IPS DF 6.9 (cell line): ENCODE measurements at regions not wholly inside any gene's neighbourhood (a gene's known extent, or its start where the extent isn't known, plus 50 kb on each side); places are given as distances from the start of the nearest gene placed in this dataset.

ENCODE experiments used
- DNase-seq: peaks from one replicate; pipeline ENCODE4 v3.0.0-alpha.2; 2013; ENCODE audit warnings: low read depth, low spot score
- H3K27ac ChIP-seq: one replicate; pipeline ENCODE4 v1.5.1; 2013; ENCODE audit warnings: low read length, control low read depth
- H3K27me3 ChIP-seq: 2 replicates; pipeline ENCODE4 v1.6.1; 2013; ENCODE audit warnings: mild to moderate bottlenecking, low read length; ENCODE audit not compliant: control insufficient read depth, insufficient read depth
- H3K36me3 ChIP-seq: 2 replicates; pipeline ENCODE4 v1.6.1; 2013; ENCODE audit warnings: low read length; ENCODE audit not compliant: control insufficient read depth, insufficient read depth
- H3K4me1 ChIP-seq: 2 replicates; pipeline ENCODE4 v1.6.1; 2013; ENCODE audit warnings: low read length; ENCODE audit not compliant: control insufficient read depth, insufficient read depth
- H3K4me3 ChIP-seq: 2 replicates; pipeline ENCODE4 v1.5.1; 2013; ENCODE audit warnings: mild to moderate bottlenecking, low read length
- H3K9me3 ChIP-seq: 2 replicates; pipeline ENCODE4 v1.6.1; 2013; ENCODE audit warnings: low read length, inconsistent platforms; ENCODE audit not compliant: control insufficient read depth, insufficient read depth
- WGBS: extraction: QIAGEN DNeasy Blood & Tissue Kit; methylation state at CpG from one replicate; pipeline ENCODE4 v1.1.7; 2013; ENCODE audit warnings: mixed read lengths, missing lambda C conversion rate; ENCODE audit not compliant: insufficient read length, insufficient coverage; 5-methylcytosine and 5-hydroxymethylcytosine counted together

DNA sequence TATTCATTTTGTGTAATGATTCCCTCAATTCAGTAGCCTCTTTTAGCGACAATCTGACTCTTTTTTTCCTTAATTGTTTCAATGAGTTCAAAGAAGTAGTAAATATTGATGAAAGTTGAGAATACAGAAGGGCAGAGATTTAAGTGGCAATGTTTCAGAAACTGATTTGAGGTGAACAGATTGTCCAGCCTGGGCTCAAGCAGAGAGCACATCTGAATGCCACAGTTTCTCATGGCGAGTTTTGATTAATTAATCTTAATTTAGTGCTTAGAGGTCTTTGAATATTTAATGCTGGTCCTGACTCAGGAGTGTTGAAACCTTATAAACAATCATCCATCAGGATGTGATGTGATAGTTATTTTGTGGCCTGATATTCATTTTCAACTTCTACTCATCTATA, 890.7 kb upstream of the SLITRK6 start:
- no peak for DNase-seq
- no peak overlapping the region for H3K4me3 ChIP-seq
- no peaks in the 10 kb centered on the region for H3K36me3 ChIP-seq
- H3K27me3 ChIP-seq, result no peaks in the 10 kb centered on the region
- H3K27ac ChIP-seq, result no peak overlapping the region
- no peaks in the 10 kb centered on the region for H3K4me1 ChIP-seq
- no CpG with 5 or more reads among the region's 2 CpGs for WGBS
- H3K9me3 ChIP-seq, result no peaks in the 10 kb centered on the region; the same call in 1 of the 2 replicates

DNA sequence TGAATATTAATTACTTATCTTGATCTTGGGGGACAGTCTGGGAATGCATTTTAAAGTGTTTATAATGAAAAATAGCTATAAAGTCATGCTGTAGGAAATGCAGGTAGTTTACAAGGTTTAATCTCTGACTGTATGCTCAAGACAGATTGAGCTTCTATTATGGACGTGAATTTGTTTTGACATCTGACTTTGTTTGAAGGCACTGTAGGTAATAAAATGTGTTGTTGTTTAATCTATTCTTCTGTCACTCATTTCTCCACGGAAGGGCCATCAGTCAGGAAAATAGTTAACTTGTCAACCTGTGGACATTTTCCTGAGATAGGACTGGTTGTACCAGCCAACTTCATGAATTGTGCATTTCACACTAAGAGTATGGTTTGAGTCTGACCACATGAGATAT, 893.1 kb upstream of the SLITRK6 start:
- Histone ChIP-seq H3K9me3 (no peaks in the 10 kb centered on the region; the same call in 1 of the 2 replicates), H3K27ac (no peak overlapping the region), H3K4me3 (no peak overlapping the region), H3K27me3 (no peaks in the 10 kb centered on the region), H3K4me1 (no peaks in the 10 kb centered on the region), H3K36me3 (no peaks in the 10 kb centered on the region)
- no peak for DNase-seq
- no CpG with 5 or more reads among the region's 2 CpGs for WGBS

DNA sequence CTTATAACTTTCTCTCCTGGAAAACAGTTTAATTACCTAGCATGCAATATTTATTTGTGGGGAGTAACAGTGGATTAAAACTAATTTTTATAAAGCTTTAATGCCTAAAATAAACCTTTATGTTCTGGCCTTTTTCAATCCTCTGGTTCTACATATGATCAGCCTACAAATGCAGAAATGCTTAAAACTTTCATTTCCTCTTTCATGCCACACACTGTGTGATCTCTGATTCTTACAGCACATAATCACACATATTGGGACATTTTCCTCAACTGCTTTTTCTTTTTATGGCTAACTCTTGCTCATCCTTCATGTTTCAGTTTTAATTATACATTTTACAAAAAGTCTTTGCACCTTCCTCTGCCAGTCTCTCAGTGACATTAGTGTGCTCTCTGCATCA, 910.8 kb upstream of the SLITRK6 start:
- no peaks in the 10 kb centered on the region for H3K27me3 ChIP-seq
- no peak overlapping the region for H3K27ac ChIP-seq
- H3K4me3 ChIP-seq, result no peak overlapping the region
- DNase-seq, result no peak
- H3K4me1 ChIP-seq, result no peaks in the 10 kb centered on the region
- H3K9me3 ChIP-seq, result no peaks in the 10 kb centered on the region
- H3K36me3 ChIP-seq, result no peaks in the 10 kb centered on the region

DNA sequence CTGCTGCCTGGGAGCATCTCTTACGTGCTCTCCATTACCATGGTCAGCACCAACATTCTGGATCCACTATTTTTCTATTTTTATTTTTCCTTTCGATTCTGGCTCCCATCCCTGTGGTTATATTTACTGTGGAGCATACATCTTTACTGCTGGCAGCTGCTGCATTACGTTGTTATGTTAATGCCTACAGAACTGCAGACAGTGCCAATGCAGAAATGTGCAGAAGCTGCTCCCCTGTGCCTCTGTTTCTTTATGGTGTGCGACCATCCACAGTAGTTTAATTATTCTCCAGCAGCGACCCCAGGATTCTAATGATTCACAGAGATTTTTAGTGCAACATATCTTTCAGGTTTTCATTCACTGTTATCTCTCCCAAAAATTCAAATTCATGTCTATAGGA, 911.7 kb upstream of the SLITRK6 start:
- no CpG with 5 or more reads among the region's 5 CpGs for WGBS
- Histone ChIP-seq H3K36me3 (no peaks in the 10 kb centered on the region), H3K9me3 (no peaks in the 10 kb centered on the region), H3K27me3 (no peaks in the 10 kb centered on the region), H3K4me1 (no peaks in the 10 kb centered on the region), H3K27ac (no peak overlapping the region), H3K4me3 (no peak overlapping the region)
- DNase-seq, result no peak

DNA sequence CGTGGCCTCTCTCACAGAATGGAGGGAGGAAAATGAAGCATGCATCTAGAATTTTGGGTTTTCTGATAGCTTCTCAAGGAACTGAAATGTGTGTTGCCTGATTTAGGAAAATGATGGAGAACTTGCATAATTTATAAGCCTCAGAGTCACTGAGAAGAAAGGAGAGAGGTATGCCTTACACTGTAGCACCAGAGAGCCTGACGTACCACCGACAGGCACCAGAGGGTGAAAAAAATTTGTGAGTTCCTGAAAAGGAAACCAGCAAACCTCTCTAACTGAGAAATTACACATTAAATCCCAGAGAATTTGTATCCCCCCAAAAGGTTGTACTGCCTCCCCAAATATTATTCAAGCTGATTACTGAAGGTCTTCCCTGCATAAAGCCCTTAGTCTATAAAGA, 915.3 kb upstream of the SLITRK6 start:
- Histone ChIP-seq H3K4me1 (no peaks in the 10 kb centered on the region), H3K36me3 (no peaks in the 10 kb centered on the region), H3K4me3 (no peak overlapping the region), H3K9me3 (no peaks in the 10 kb centered on the region), H3K27me3 (no peaks in the 10 kb centered on the region), H3K27ac (no peak overlapping the region)
- WGBS, result no CpG with 5 or more reads among the region's 3 CpGs
- no peak for DNase-seq

DNA sequence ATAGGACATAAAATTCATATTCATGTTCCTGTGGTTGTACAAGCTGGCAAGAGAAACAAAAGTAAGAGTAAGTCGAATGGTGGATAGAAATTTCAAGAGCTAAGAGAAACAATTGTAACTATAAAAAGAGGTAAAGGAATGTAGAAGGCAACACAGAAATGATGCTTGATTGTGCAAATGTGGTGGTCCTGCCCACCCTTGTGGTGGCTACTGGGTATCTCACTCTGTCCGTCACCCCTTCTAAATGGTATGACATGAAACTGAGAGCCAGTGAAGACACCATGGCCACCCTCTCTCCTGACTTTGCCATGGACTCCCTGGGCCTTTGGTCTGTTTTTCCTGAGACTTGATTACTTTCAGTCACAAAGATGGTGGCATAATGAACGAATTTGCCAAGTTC, 925.9 kb upstream of the SLITRK6 start:
- Histone ChIP-seq H3K9me3 (no peaks in the 10 kb centered on the region), H3K4me3 (no peak overlapping the region), H3K27me3 (no peaks in the 10 kb centered on the region), H3K36me3 (no peaks in the 10 kb centered on the region), H3K4me1 (no peaks in the 10 kb centered on the region), H3K27ac (no peak overlapping the region)
- WGBS, result no CpG with 5 or more reads among the region's 3 CpGs
- DNase-seq, result peak; percentile 7

DNA sequence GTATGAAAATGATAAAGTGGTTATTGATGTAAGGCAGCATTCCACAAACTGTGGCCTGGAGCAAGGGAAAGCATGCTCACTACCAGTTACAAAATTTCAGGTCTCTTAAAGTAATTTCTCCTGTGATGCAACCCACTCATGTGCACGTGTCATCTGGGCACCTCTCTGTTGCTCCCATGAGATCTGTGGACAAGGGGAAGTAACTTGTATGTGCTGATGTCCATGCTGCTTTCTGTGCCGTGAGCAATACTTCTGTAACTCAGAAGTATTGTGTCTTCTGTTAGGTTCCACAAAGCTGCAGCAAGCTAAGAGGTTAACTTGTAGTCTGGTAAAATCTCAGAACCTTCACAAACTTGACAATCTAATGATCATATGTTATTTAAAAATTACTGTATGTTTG, 930.0 kb upstream of the SLITRK6 start:
- no CpG with 5 or more reads among the region's 2 CpGs for WGBS
- no peak overlapping the region for H3K27ac ChIP-seq

DNA sequence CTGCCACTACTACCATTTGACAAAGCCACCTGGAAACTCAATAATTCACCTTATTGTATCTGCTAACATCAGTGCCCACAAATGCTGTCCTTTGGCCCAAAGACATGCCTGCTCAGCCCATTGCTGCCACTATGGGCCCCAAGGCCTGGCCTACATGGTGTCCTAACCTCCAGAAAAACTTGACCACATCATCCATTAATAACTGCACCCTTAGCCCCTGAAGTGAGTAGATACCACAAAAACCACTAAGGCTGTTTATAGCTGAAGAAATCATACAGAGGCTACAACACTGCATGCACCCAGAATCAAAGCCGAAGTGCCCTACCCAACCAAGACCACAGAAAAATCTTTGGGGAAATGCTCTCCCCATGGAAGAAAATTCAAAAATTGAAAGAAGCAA, 932.8 kb upstream of the SLITRK6 start:
- no peaks in the 10 kb centered on the region for H3K36me3 ChIP-seq
- H3K4me1 ChIP-seq, result no peaks in the 10 kb centered on the region
- no peaks in the 10 kb centered on the region for H3K9me3 ChIP-seq
- H3K27me3 ChIP-seq, result no peaks in the 10 kb centered on the region
- DNase-seq, result no peak
- H3K27ac ChIP-seq, result no peak overlapping the region
- WGBS, result no CpG with 5 or more reads among the region's 1 CpG
- no peak overlapping the region for H3K4me3 ChIP-seq

More for the DNA sequence above, 930.0 kb upstream of the SLITRK6 start:
- no peaks in the 10 kb centered on the region for H3K27me3 ChIP-seq
- H3K9me3 ChIP-seq, result no peaks in the 10 kb centered on the region
- H3K4me3 ChIP-seq, result no peak overlapping the region
- no peak for DNase-seq
- H3K4me1 ChIP-seq, result no peaks in the 10 kb centered on the region
- no peaks in the 10 kb centered on the region for H3K36me3 ChIP-seq

DNA sequence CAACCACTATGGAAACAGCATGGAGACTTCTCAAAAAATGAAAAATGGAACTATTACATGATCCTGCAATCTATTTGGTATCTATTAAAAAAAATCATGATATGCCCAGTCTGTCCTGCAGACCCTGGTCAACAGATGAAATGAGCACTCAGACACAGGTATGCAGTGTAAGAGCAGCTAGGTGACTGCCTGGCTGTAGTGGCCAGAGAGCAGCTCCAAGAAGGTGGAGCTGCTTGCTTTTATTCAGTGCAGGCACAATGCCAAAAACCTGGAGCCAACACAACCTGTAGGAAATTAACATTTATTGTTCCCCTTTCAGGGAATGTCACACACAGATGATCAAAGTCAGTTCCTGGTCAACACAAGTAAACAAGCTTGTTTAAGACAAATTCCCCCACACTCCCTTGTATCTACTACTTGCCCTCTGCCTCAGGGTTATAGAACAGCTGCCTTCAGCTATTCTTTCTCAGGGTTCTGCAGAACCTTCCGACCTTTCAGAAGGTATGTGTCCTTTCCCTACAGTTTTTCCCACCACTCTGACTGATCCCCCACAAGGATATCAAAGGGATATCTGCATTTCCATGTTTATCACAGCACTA, 933.7 kb upstream of the SLITRK5 start:
- H3K27me3 ChIP-seq, result no peaks in the 10 kb centered on the region
- no peak overlapping the region for H3K27ac ChIP-seq
- DNase-seq, result no peak
- no peak overlapping the region for H3K4me3 ChIP-seq
- WGBS, result no CpG with 5 or more reads among the region's 1 CpG
- H3K4me1 ChIP-seq, result no peaks in the 10 kb centered on the region
- no peaks in the 10 kb centered on the region for H3K9me3 ChIP-seq
- no peaks in the 10 kb centered on the region for H3K36me3 ChIP-seq

DNA sequence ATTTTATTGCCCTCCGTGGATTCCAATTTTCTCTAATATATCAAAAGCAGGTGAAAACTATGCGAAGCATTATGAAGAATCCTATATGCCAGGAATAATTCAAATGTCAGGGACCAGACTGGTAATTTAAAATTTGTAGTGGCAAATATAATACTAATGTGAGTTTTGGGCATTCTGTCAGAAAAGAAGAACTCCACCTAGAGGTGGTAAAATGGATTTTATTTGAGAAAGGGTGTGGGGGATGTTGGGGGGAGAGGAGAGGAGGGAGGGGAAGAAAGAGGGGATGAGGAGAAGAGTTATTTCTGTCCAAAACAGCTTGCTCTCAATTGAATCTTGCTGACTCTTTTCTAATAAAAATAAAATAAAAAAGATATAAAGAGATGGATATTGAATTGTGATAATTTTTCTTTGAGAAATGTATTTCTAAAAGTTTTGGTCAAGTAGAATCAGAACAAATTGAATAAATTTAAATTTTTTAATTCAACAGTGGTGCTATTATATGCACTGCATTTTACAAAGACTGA, 929.3 kb upstream of the SLITRK5 start:
- Histone ChIP-seq H3K9me3 (no peaks in the 10 kb centered on the region), H3K4me3 (no peak overlapping the region), H3K36me3 (no peaks in the 10 kb centered on the region), H3K27ac (no peak overlapping the region), H3K4me1 (no peaks in the 10 kb centered on the region), H3K27me3 (no peaks in the 10 kb centered on the region)
- no CpG with 5 or more reads among the region's 2 CpGs for WGBS
- DNase-seq, result no peak

DNA sequence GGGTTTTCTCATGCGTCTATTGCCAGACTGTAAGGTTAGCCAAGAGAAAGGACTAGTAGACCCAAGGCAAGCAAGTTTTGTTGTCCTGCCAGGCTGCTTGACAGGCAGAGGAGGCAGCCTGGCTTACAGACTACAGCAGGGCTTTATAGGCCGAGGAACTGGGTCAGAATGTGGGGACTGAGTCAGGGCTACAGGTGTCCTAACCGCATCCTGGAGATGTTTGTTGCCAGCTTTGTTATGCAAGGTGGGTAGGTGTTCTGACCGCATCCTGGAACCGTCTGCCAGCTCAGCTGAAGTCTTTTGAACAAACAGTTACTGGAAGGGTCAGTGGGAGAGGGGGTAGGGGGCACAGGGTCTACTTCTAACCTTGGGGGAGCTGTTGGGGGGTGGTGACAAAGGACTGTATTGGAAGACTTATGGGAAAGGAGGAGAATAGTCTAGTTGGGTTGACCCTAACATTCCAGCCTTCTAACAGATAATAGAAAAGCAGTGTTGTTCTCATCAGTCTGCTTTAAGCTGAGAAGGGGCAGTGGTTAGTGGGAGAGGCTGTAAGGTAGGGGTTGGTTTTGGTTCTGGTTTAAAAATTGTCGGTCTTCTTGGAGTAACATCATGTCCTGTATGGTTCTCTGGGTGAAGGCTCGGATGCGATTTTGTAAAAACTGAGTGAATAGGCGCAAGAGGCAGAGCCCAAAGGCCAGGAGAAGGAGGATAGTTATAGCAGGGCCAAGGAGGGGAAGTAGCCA, 913.8 kb upstream of the SLITRK5 start:
- no peak overlapping the region for H3K27ac ChIP-seq
- H3K36me3 ChIP-seq, result no peaks in the 10 kb centered on the region
- no peaks in the 10 kb centered on the region for H3K9me3 ChIP-seq
- peaks cover 2% of the 10 kb centered on the region; the same call in 1 of the 2 replicates for H3K4me1 ChIP-seq
- WGBS, result no CpG with 5 or more reads among the region's 9 CpGs
- H3K27me3 ChIP-seq, result no peaks in the 10 kb centered on the region
- DNase-seq, result no peak
- no peak overlapping the region for H3K4me3 ChIP-seq
